ENCODE measurements at regions not wholly inside any gene's neighbourhood (a gene's known extent, or its start where the extent isn't known, plus 50 kb on each side); places are given as distances from the start of the nearest gene placed in this dataset.

GRCh38 chr7:40966693-40967092 lies 736.2 kb downstream of the INHBA start:
- peaks cover 0 to 5% (median 0%) of the 10 kb centered on the region in 8 donors for H3K9me3 ChIP-seq
- H3K4me3 ChIP-seq = no peak overlapping the region
- no peaks in the 10 kb centered on the region for H3K4me1 ChIP-seq
- no peak for TF ChIP-seq CTCF (IDR thresholded peaks at IDR 0.05 in 8 of 11, conservative IDR thresholded peaks at IDR 0.05 in 3 of 11)
- TF ChIP-seq POLR2AphosphoS5 (IDR thresholded peaks at IDR 0.05) = no peak
- TF ChIP-seq POLR2A (IDR thresholded peaks at IDR 0.05) = no peak
- intact Hi-C loops (cut with DNase I; ENCODE audit: low total_unique reads) = no loop called here
- no peak overlapping the region for H3K27ac ChIP-seq
- no peaks in the 10 kb centered on the region for H3K36me3 ChIP-seq
- DNase-seq = no peak
- H3K27me3 ChIP-seq (replicated peaks in 1 of 7) = no peaks in the 10 kb centered on the region
- 73 to 95% (median 84%) methylated on average over 2 of the region's 2 CpGs for WGBS, 5 donors

GRCh38 chr7:40965774-40966173 lies 737.1 kb downstream of the INHBA start:
- TF ChIP-seq CTCF (IDR thresholded peaks at IDR 0.05 in 8 of 11, conservative IDR thresholded peaks at IDR 0.05 in 3 of 11) (no peak), POLR2AphosphoS5 (IDR thresholded peaks at IDR 0.05) (no peak), POLR2A (IDR thresholded peaks at IDR 0.05) (no peak)
- Histone ChIP-seq H3K27ac (no peak overlapping the region), H3K36me3 (no peaks in the 10 kb centered on the region), H3K27me3 (replicated peaks in 1 of 7) (no peaks in the 10 kb centered on the region), H3K9me3 (peaks cover 0 to 6% (median 0%) of the 10 kb centered on the region in 8 donors), H3K4me1 (no peaks in the 10 kb centered on the region), H3K4me3 (no peak overlapping the region)
- intact Hi-C loops (cut with DNase I; ENCODE audit: low total_unique reads) = no loop called here
- WGBS, 5 donors = 75 to 79% (median 77%) methylated on average over 1 of the region's 1 CpG
- DNase-seq = no peak

GRCh38 chr7:40965016-40965415 lies 737.9 kb downstream of the INHBA start:
- H3K36me3 ChIP-seq = no peaks in the 10 kb centered on the region
- TF ChIP-seq POLR2A (IDR thresholded peaks at IDR 0.05) (no peak), POLR2AphosphoS5 (IDR thresholded peaks at IDR 0.05) (no peak), CTCF (IDR thresholded peaks at IDR 0.05 in 8 of 11, conservative IDR thresholded peaks at IDR 0.05 in 3 of 11) (no peak)
- WGBS, 5 donors = 40 to 83% (median 44%) methylated on average over 1 of the region's 1 CpG
- intact Hi-C loops (cut with DNase I; ENCODE audit: low total_unique reads) = no loop called here
- H3K9me3 ChIP-seq = peaks cover 0 to 6% (median 0%) of the 10 kb centered on the region in 8 donors
- no peak for DNase-seq
- H3K27ac ChIP-seq = no peak overlapping the region
- no peaks in the 10 kb centered on the region for H3K27me3 ChIP-seq (replicated peaks in 1 of 7)
- H3K4me1 ChIP-seq = no peaks in the 10 kb centered on the region
- H3K4me3 ChIP-seq = no peak overlapping the region

GRCh38 chr7:40964610-40965009 lies 738.3 kb downstream of the INHBA start:
- Histone ChIP-seq H3K4me3 (no peak overlapping the region), H3K9me3 (peaks cover 0 to 6% (median 0%) of the 10 kb centered on the region in 8 donors), H3K36me3 (no peaks in the 10 kb centered on the region), H3K4me1 (no peaks in the 10 kb centered on the region), H3K27ac (no peak overlapping the region), H3K27me3 (replicated peaks in 1 of 7) (no peaks in the 10 kb centered on the region)
- no peak for TF ChIP-seq POLR2AphosphoS5 (IDR thresholded peaks at IDR 0.05)
- DNase-seq = no peak
- WGBS, 5 donors = 84 to 98% (median 86%) methylated on average over 2 of the region's 2 CpGs
- intact Hi-C loops (cut with DNase I; ENCODE audit: low total_unique reads) = no loop called here

GRCh38 chr7:40959955-40960354 lies 742.9 kb downstream of the INHBA start:
- Histone ChIP-seq H3K9me3 (peaks cover 0 to 10% (median 0%) of the 10 kb centered on the region in 8 donors), H3K27ac (no peak overlapping the region), H3K27me3 (replicated peaks in 1 of 7) (no peaks in the 10 kb centered on the region), H3K36me3 (no peaks in the 10 kb centered on the region), H3K4me1 (no peaks in the 10 kb centered on the region), H3K4me3 (no peak overlapping the region)
- no peak for DNase-seq
- intact Hi-C loops (cut with DNase I; ENCODE audit: low total_unique reads) = no loop called here
- WGBS, 5 donors = 73 to 94% (median 81%) methylated on average over 1 of the region's 1 CpG
- no peak for TF ChIP-seq CTCF (IDR thresholded peaks at IDR 0.05 in 8 of 11, conservative IDR thresholded peaks at IDR 0.05 in 3 of 11)
- TF ChIP-seq POLR2A (IDR thresholded peaks at IDR 0.05) = no peak
- TF ChIP-seq POLR2AphosphoS5 (IDR thresholded peaks at IDR 0.05) = no peak
